HG03060 (cell line): ENCODE measurements at regions not wholly inside any gene's neighbourhood (a gene's known extent, or its start where the extent isn't known, plus 50 kb on each side); places are given as distances from the start of the nearest gene placed in this dataset.

ENCODE experiments used
- ATAC-seq: cut with Tn5 transposase; IDR thresholded peaks from one replicate; pipeline ENCODE4 v1.9.1; 2021; ENCODE audit warnings: low read depth, moderate number of reproducible peaks; ENCODE audit not compliant: unreplicated experiment

- ATAC-seq, result no peak
Observed at GRCh38 chr2:11920993-11921583, 174.7 kb downstream of the LPIN1 start.

- no peak for ATAC-seq
Observed at GRCh38 chr2:11922294-11922693, 175.9 kb downstream of the LPIN1 start.

- ATAC-seq, result no peak
Observed at GRCh38 chr2:11923935-11924334, 177.5 kb downstream of the LPIN1 start.

GRCh38 chr2:11925295-11926066 lies 179.0 kb downstream of the LPIN1 start:
- ATAC-seq, result no peak

- no peak for ATAC-seq
Observed at GRCh38 chr2:11930211-11930761, 183.9 kb downstream of the LPIN1 start.

- no peak for ATAC-seq
Observed at GRCh38 chr2:11932048-11932512, 185.6 kb downstream of the LPIN1 start.

GRCh38 chr2:11932962-11933361 lies 186.5 kb downstream of the LPIN1 start:
- no peak for ATAC-seq

GRCh38 chr2:11933854-11934253 lies 187.4 kb downstream of the LPIN1 start:
- peak; percentile 66 for ATAC-seq

GRCh38 chr2:11936761-11937160 lies 190.3 kb downstream of the LPIN1 start:
- no peak for ATAC-seq

- ATAC-seq, result no peak
Observed at GRCh38 chr2:11938196-11938595, 191.8 kb downstream of the LPIN1 start.

GRCh38 chr2:11939523-11939922 lies 193.1 kb downstream of the LPIN1 start:
- ATAC-seq, result no peak

- no peak for ATAC-seq
Observed at GRCh38 chr2:11940121-11940743, 193.8 kb downstream of the LPIN1 start.

GRCh38 chr2:11940799-11941198 lies 194.4 kb downstream of the LPIN1 start:
- no peak for ATAC-seq

- no peak for ATAC-seq
Observed at GRCh38 chr2:11941201-11942177, 195.1 kb downstream of the LPIN1 start.

GRCh38 chr2:11942178-11942569 lies 195.7 kb downstream of the LPIN1 start:
- ATAC-seq, result no peak

GRCh38 chr2:11944311-11944710 lies 197.9 kb downstream of the LPIN1 start:
- no peak for ATAC-seq

GRCh38 chr2:11945139-11946126 lies 199.0 kb downstream of the LPIN1 start:
- peak; percentile 67 for ATAC-seq

GRCh38 chr2:11947956-11948355 lies 201.5 kb downstream of the LPIN1 start:
- no peak for ATAC-seq
